GM12878 (cell line): ENCODE measurements at regions not wholly inside any gene's neighbourhood (a gene's known extent, or its start where the extent isn't known, plus 50 kb on each side); places are given as distances from the start of the nearest gene placed in this dataset.

Source experiments
- ATAC-seq: fragments of 200-7000 bp; cut with Tn5 transposase; 3 replicates; pipeline ENCODE4 v1.9.1; 2020; ENCODE audit warnings: mild to moderate bottlenecking, moderate library complexity
- BruUV-seq: library from RNA; stranded (reverse); fragments of 400-500 nt; replicated peaks from 2 replicates; lab custom pipeline; 2021; lab: Mats Ljungman, UMichigan
- CTCF ChIA-PET: fragments of 300-600 bp; sonication (Branson Sonifier 250); formaldehyde crosslinking; extraction: SDS; loops from one replicate; lab custom pipeline; 2021; ENCODE audit warnings: inconsistent platforms; lab: Yijun Ruan, JAX
- POLR2A ChIA-PET: fragments of 350-600 bp; formaldehyde crosslinking; extraction: SDS; loops from one replicate; lab custom pipeline; 2021; ENCODE audit warnings: inconsistent platforms; lab: Charles Lee
- RAD21 ChIA-PET: fragments of 300-600 bp; sonication (Branson Sonifier 250); formaldehyde crosslinking; loops from one replicate; lab custom pipeline; 2023; ENCODE audit warnings: antibody characterized with exemption; ENCODE audit not compliant: unreplicated experiment; lab: Charles Lee
- SMC1A ChIA-PET: fragments of 300-600 bp; sonication (Branson Sonifier 250); formaldehyde crosslinking; loops from one replicate; lab custom pipeline; 2023; ENCODE audit not compliant: unreplicated experiment, uncharacterized antibody; lab: Charles Lee
- DNase-seq: peaks from one replicate; pipeline ENCODE4 v3.0.0-alpha.2; 2011; ENCODE audit warnings: low read depth, low spot score
- FAIRE-seq: peaks from 3 replicates; lab custom pipeline; 2011; peaks lifted over from hg19 to GRCh38; lab: Jason Lieb, UNC
- H2AFZ ChIP-seq: 2 replicates; pipeline ENCODE4 v1.6.0; 2011; ENCODE audit warnings: low read depth, low read length, control low read depth; ENCODE audit not compliant: control insufficient read depth
- H3K27ac ChIP-seq: 2 replicates; pipeline ENCODE4 v1.5.1; 2011; ENCODE audit warnings: control low read depth; ENCODE audit not compliant: control insufficient read depth, insufficient read depth
- H3K27me3 ChIP-seq, 2 experiments: replicated peaks in 1 of 2; 2 replicates each; pipeline versions ENCODE4 v1.6.0 to v1.6.1; 2011; ENCODE audit warnings: low read length in 1 of 2; ENCODE audit not compliant: control insufficient read depth in 2 of 2, insufficient read depth in 2 of 2
- H3K36me3 ChIP-seq, 2 experiments: 2 replicates each; pipeline ENCODE4 v1.5.1; 2011; ENCODE audit warnings: low read length in 1 of 2; ENCODE audit not compliant: control insufficient read depth in 2 of 2, insufficient read depth in 2 of 2
- H3K4me1 ChIP-seq: 2 replicates; pipeline ENCODE4 v1.6.1; 2011; ENCODE audit warnings: mild to moderate bottlenecking, low read length, moderate library complexity, mixed read lengths; ENCODE audit not compliant: control insufficient read depth, insufficient read depth
- H3K4me2 ChIP-seq: 2 replicates; pipeline ENCODE4 v1.6.0; 2011; ENCODE audit warnings: control low read depth; ENCODE audit not compliant: control insufficient read depth, insufficient read depth
- H3K4me3 ChIP-seq: fragments of 200-600 bp; sonication (generic); 2 replicates; pipeline ENCODE4 v1.5.1; 2016
- H3K79me2 ChIP-seq: 2 replicates; pipeline ENCODE4 v1.6.0; 2011; ENCODE audit warnings: low read length; ENCODE audit not compliant: control insufficient read depth, insufficient read depth
- H3K9ac ChIP-seq: 2 replicates; pipeline ENCODE4 v1.8.0; 2011; ENCODE audit warnings: low read length, control low read depth, mixed read lengths; ENCODE audit not compliant: control insufficient read depth, insufficient read depth
- H3K9me3 ChIP-seq: replicated peaks from 3 replicates; pipeline ENCODE4 v1.5.1; 2011; ENCODE audit warnings: mild to moderate bottlenecking, low read length; ENCODE audit not compliant: control insufficient read depth, insufficient read depth
- H4K20me1 ChIP-seq: 2 replicates; pipeline ENCODE4 v1.6.0; 2011; ENCODE audit not compliant: control insufficient read depth, insufficient read depth
- CREM ChIP-seq: IDR thresholded peaks from 2 replicates; pipeline ENCODE4 v1.6.1; 2014; ENCODE audit warnings: antibody characterized with exemption, low read depth
- HDGF ChIP-seq: fragments of 450-650 bp; IDR thresholded peaks from 2 replicates; pipeline ENCODE4 v1.6.1; 2016; ENCODE audit warnings: antibody characterized with exemption
- IKZF1 ChIP-seq: fragments of 450-650 bp; conservative IDR thresholded peaks from 2 replicates; pipeline ENCODE4 v1.6.1; 2017; ENCODE audit warnings: antibody characterized with exemption, mild to moderate bottlenecking
- IKZF2 ChIP-seq, 2 experiments: fragments of 450-650 bp; IDR thresholded peaks; 2 replicates each; pipeline ENCODE4 v1.6.1; 2017; ENCODE audit warnings: mild to moderate bottlenecking in 2 of 2, moderate library complexity in 2 of 2
- MYC ChIP-seq: IDR thresholded peaks from 2 replicates; pipeline ENCODE4 v1.6.1; 2011; ENCODE audit warnings: mild to moderate bottlenecking, low read length, moderate library complexity, inconsistent platforms; ENCODE audit not compliant: insufficient read depth, insufficient replicate concordance, insufficient read length, severe bottlenecking
- NR2F1 ChIP-seq: fragments of 450-650 bp; conservative IDR thresholded peaks from 2 replicates; pipeline ENCODE4 v1.6.1; 2017; ENCODE audit warnings: mild to moderate bottlenecking
- RBBP5 ChIP-seq: fragments of 200-600 bp; sonication (generic); conservative IDR thresholded peaks from 2 replicates; pipeline ENCODE4 v1.6.1; 2016
- REST ChIP-seq: IDR thresholded peaks from 2 replicates; pipeline ENCODE4 v1.6.1; 2012; ENCODE audit warnings: mild to moderate bottlenecking, low read depth, low read length
- SMAD5 ChIP-seq: IDR thresholded peaks from 2 replicates; pipeline ENCODE4 v1.6.1; 2016; ENCODE audit warnings: antibody characterized with exemption, low read depth
- SP1 ChIP-seq: IDR thresholded peaks from one replicate; pipeline ENCODE4 v1.6.1; 2011; ENCODE audit warnings: low read depth, low read length
- STAT1 ChIP-seq: fragments of 450-650 bp; conservative IDR thresholded peaks from 2 replicates; pipeline ENCODE4 v1.6.1; 2014; ENCODE audit warnings: antibody characterized with exemption, mild to moderate bottlenecking
- SUPT20H ChIP-seq: IDR thresholded peaks from 2 replicates; pipeline ENCODE4 v1.6.1; 2011; ENCODE audit warnings: low read depth, mild to moderate bottlenecking, low read length, moderate library complexity, borderline replicate concordance; ENCODE audit not compliant: control insufficient read depth
- TCF3 ChIP-seq: IDR thresholded peaks from 2 replicates; pipeline ENCODE4 v1.6.1; 2012; ENCODE audit warnings: low read depth, mild to moderate bottlenecking, low read length, borderline replicate concordance; ENCODE audit not compliant: insufficient read depth
- YBX1 ChIP-seq: fragments of 450-650 bp; IDR thresholded peaks from 2 replicates; pipeline ENCODE4 v1.6.1; 2016; ENCODE audit warnings: antibody characterized with exemption
- ZNF384 ChIP-seq: IDR thresholded peaks from 2 replicates; pipeline ENCODE4 v1.6.1; 2012; ENCODE audit warnings: low read depth, mild to moderate bottlenecking, low read length, improper control_type of control experiment, borderline replicate concordance
- WGBS: methylation state at CpG from one replicate; pipeline ENCODE4 v1.1.6; 2016; ENCODE audit warnings: low lambda C conversion rate; ENCODE audit not compliant: insufficient replicate concordance, insufficient coverage; ENCODE audit errors: missing lambda C conversion rate; 5-methylcytosine and 5-hydroxymethylcytosine counted together
- in situ Hi-C: fragments of 300-500 bp; cut with MboI; formaldehyde crosslinking; loops from 9 replicates; pipeline ENCODE4 v1.14.3; 2018; ENCODE audit warnings: mixed read lengths
- intact Hi-C: fragments of 100-400 bp; cut with micrococcal nuclease; formaldehyde crosslinking; loops from one replicate; pipeline ENCODE4 v1.14.2; 2022; ENCODE audit not compliant: unreplicated experiment

GRCh38 chr6:41422161-41422560, 86.8 kb downstream of the NCR2 start:
- CTCF ChIA-PET, result interaction anchor here (1.0 to 5.8 kb wide), 11 partner anchors 9 to 230 kb away, joined by 3 to 90 read pairs (median 4); no protein-coding TSS in a partner anchor
- in situ Hi-C loops (loop anchor here (5.0 kb wide), 1 partner anchor 170 kb away; no protein-coding TSS in a partner anchor), intact Hi-C loops (no loop called here)
- Histone ChIP-seq H4K20me1 (no peaks in the 10 kb centered on the region), H3K79me2 (no peaks in the 10 kb centered on the region), H3K4me2 (no peak overlapping the region), H3K27me3 (peaks cover 7 to 12% of the 10 kb centered on the region in 2 experiments), H3K4me3 (no peak overlapping the region), H3K36me3 (no peaks in the 10 kb centered on the region), H3K27ac (no peak overlapping the region), H3K4me1 (peaks cover 4% of the 10 kb centered on the region), H2AFZ (no peak overlapping the region), H3K9me3 (peaks cover 3% of the 10 kb centered on the region; the same call in 2 of the 3 replicates), H3K9ac (no peak overlapping the region)
- no peak for FAIRE-seq
- no peak for TF ChIP-seq CREM
- no peak for TF ChIP-seq NR2F1
- no peak for TF ChIP-seq MYC
- no peak for TF ChIP-seq ZNF384
- TF ChIP-seq STAT1, result no peak
- TF ChIP-seq IKZF1, result no peak
- TF ChIP-seq SUPT20H, result no peak
- POLR2A ChIA-PET, result interaction anchor here (0.5 kb wide), 1 partner anchor 78 kb away, joined by 5 read pairs; no protein-coding TSS in a partner anchor
- no peak for DNase-seq
- RAD21 ChIA-PET, result interaction anchor here (1.6 kb wide), 1 partner anchor 41 kb away, joined by 5 read pairs; no protein-coding TSS in a partner anchor
- BruUV-seq, result no TSS peak
- no peak for ATAC-seq
- 13% methylated on average over 5 of the region's 5 CpGs for WGBS
- SMC1A ChIA-PET, result interaction anchor here (0.7 to 1.8 kb wide), 2 partner anchors 10 to 39 kb away, joined by 3 to 4 read pairs; no protein-coding TSS in a partner anchor

- in situ Hi-C loops, result loop anchor here (5.0 kb wide), 1 partner anchor 169 kb away; no protein-coding TSS in a partner anchor
- no peak for TF ChIP-seq IKZF2 (IDR thresholded peaks at IDR 0.05)
- TF ChIP-seq REST, result no peak
- no peak for TF ChIP-seq HDGF
- TF ChIP-seq TCF3, result no peak
- TF ChIP-seq SMAD5, result no peak
- TF ChIP-seq SP1, result no peak
- no peak for TF ChIP-seq IKZF1
- no peak for TF ChIP-seq YBX1
- no peak for TF ChIP-seq RBBP5
Measured at GRCh38 chr6:41423002-41423401, 87.6 kb downstream of the NCR2 start.

More at GRCh38 chr6:41423002-41423401, 87.6 kb downstream of the NCR2 start:
- intact Hi-C loops, result no loop called here
- Histone ChIP-seq H3K9ac (no peak overlapping the region), H3K9me3 (peaks cover 3% of the 10 kb centered on the region; the same call in 2 of the 3 replicates), H3K4me2 (no peak overlapping the region), H3K79me2 (no peaks in the 10 kb centered on the region), H3K36me3 (no peaks in the 10 kb centered on the region), H3K4me1 (peaks cover 8% of the 10 kb centered on the region), H3K4me3 (no peak overlapping the region), H2AFZ (no peak overlapping the region), H3K27ac (no peak overlapping the region), H4K20me1 (no peaks in the 10 kb centered on the region), H3K27me3 (peaks cover 7 to 15% of the 10 kb centered on the region in 2 experiments)
- ATAC-seq (no peak), DNase-seq (no peak), FAIRE-seq (no peak)
- ChIA-PET POLR2A (no interaction called here), SMC1A (interaction anchor here (0.7 to 2.4 kb wide), 5 partner anchors 10 to 126 kb away, joined by 3 to 8 read pairs (median 4); no protein-coding TSS in a partner anchor), RAD21 (interaction anchor here (1.4 kb wide), 1 partner anchor 34 kb away, joined by 4 read pairs; no protein-coding TSS in a partner anchor), CTCF (interaction anchor here (1.1 to 5.8 kb wide), 10 partner anchors 10 to 258 kb away, joined by 3 to 90 read pairs (median 8); no protein-coding TSS in a partner anchor)
- no TSS peak for BruUV-seq
